ENCODE measurements at regions not wholly inside any gene's neighbourhood (a gene's known extent, or its start where the extent isn't known, plus 50 kb on each side); places are given as distances from the start of the nearest gene placed in this dataset.

- ChIA-PET POLR2A (ENCODE audit: partially characterized antibody) (no interaction called here), CTCF (ENCODE audit: partially characterized antibody) (no interaction called here)
- Histone ChIP-seq H2BK120ac (replicated peaks; ENCODE audit: low read depth, low read length) (no peak overlapping the region), H2BK20ac (ENCODE audit: low read length) (no peak overlapping the region), H4K8ac (ENCODE audit: extremely low read depth, insufficient read depth, low read length) (no peak overlapping the region), H3K4me2 (ENCODE audit: insufficient read depth in 1 of 2, low read depth in 2 of 2, low read length in 2 of 2) (no peak overlapping the region), H3K27ac (ENCODE audit: low read depth, low read length) (no peak overlapping the region), H4K20me1 (replicated peaks in 1 of 2; ENCODE audit: control insufficient read depth in 1 of 2, insufficient read depth in 2 of 2, low read length in 2 of 2) (no peaks in the 10 kb centered on the region), H3K4me1 (replicated peaks in 1 of 4; ENCODE audit: control insufficient read depth in 3 of 4, insufficient read depth in 4 of 4, low read length in 3 of 4) (peaks cover 0 to 3% (median 0%) of the 10 kb centered on the region in 4 experiments; a peak in 1 of 7 replicates), H3K79me2 (ENCODE audit: control insufficient read depth in 1 of 2, insufficient read depth in 2 of 2, low read length in 2 of 2) (no peaks in the 10 kb centered on the region), H3K27me3 (replicated peaks in 1 of 4; ENCODE audit: control insufficient read depth in 3 of 4, extremely low read depth in 1 of 4, insufficient read depth in 3 of 4, low read length in 3 of 4) (no peaks in the 10 kb centered on the region), H4K91ac (replicated peaks; ENCODE audit: insufficient read length, low read length) (no peak overlapping the region), H3K14ac (ENCODE audit: insufficient read length) (no peak overlapping the region), H2AFZ (ENCODE audit: low read length) (no peak overlapping the region), H3K36me3 (ENCODE audit: control insufficient read depth in 2 of 4, insufficient read depth in 4 of 4, low read length in 3 of 4) (no peaks in the 10 kb centered on the region), H3K79me1 (ENCODE audit: low read depth, low read length) (no peaks in the 10 kb centered on the region), H3K9ac (replicated peaks in 1 of 4; ENCODE audit: extremely low read depth in 1 of 4, low read depth in 3 of 4, low read length in 3 of 4) (no peak overlapping the region), H2BK15ac (ENCODE audit: low read length) (no peak overlapping the region), H2AK5ac (ENCODE audit: low read depth, low read length) (no peak overlapping the region), H2BK5ac (ENCODE audit: low read depth, low read length) (no peak overlapping the region), H2BK12ac (ENCODE audit: low read depth, low read length) (no peak overlapping the region), H3K56ac (replicated peaks; ENCODE audit: insufficient read length, low read depth, low read length) (no peak overlapping the region), H3K4ac (replicated peaks; ENCODE audit: insufficient read length, low read depth, low read length) (no peak overlapping the region), H3K4me3 (ENCODE audit: extremely low read depth in 1 of 4, insufficient read depth in 2 of 4, low read depth in 3 of 4, low read length in 4 of 4) (no peak overlapping the region), H3K9me3 (ENCODE audit: insufficient read depth in 2 of 2, low read depth in 1 of 2, low read length in 1 of 2) (no peaks in the 10 kb centered on the region), H3K18ac (ENCODE audit: extremely low read depth, low read length) (no peak overlapping the region), H4K5ac (ENCODE audit: insufficient read length, low read depth, low read length) (no peak overlapping the region), H3K23me2 (ENCODE audit: low read depth, low read length) (no peaks in the 10 kb centered on the region), H3K23ac (ENCODE audit: insufficient read length) (no peak overlapping the region)
- DNase-seq (ENCODE audit: low read depth in 1 of 2, low spot score in 2 of 2) (no peak), FAIRE-seq (no peak)
- TF ChIP-seq RXRA (IDR thresholded peaks at IDR 0.05; ENCODE audit: insufficient read depth, low read depth, low read length) (no peak), SIRT6 (IDR thresholded peaks at IDR 0.05; ENCODE audit: low read length) (no peak)
- WGBS, 2 experiments (ENCODE audit: extremely low coverage in 1 of 2, insufficient coverage in 1 of 2, insufficient read length in 1 of 2, insufficient replicate concordance in 2 of 2, low coverage in 1 of 2, low lambda C conversion rate in 2 of 2, missing lambda C conversion rate in 1 of 2) = 100% methylated on average over 1 of the region's 1 CpG; no CpG with 5 or more reads in 1 of the 2 experiments
These were observed 150.6 kb upstream of the OGFRL1 start for GRCh38 chr6:71137973-71138372.
